GM12891 (cell line): ENCODE measurements at regions not wholly inside any gene's neighbourhood (a gene's known extent, or its start where the extent isn't known, plus 50 kb on each side); places are given as distances from the start of the nearest gene placed in this dataset.

ENCODE experiments used
- DNase-seq: peaks from one replicate; pipeline ENCODE4 v3.0.0; 2011; ENCODE audit warnings: low spot score; ENCODE audit not compliant: insufficient read length
- FAIRE-seq: peaks from 2 replicates; lab custom pipeline; 2011; peaks lifted over from hg19 to GRCh38; lab: Jason Lieb, UNC
- PAX5 ChIP-seq: IDR thresholded peaks from 2 replicates; pipeline ENCODE4 v1.6.1; 2011; ENCODE audit warnings: low read length, moderate library complexity, mild to moderate bottlenecking; ENCODE audit not compliant: insufficient read depth, severe bottlenecking
- POLR2A ChIP-seq: IDR thresholded peaks from 2 replicates; pipeline ENCODE4 v1.6.1; 2011; ENCODE audit warnings: low read depth, low read length, control low read depth
- POLR2AphosphoS5 ChIP-seq: IDR thresholded peaks from 2 replicates; pipeline ENCODE4 v1.6.1; 2011; ENCODE audit warnings: low read depth, low read length, control low read depth
- POU2F2 ChIP-seq: IDR thresholded peaks from 2 replicates; pipeline ENCODE4 v1.6.1; 2011; ENCODE audit warnings: low read depth, mild to moderate bottlenecking, control low read depth, low read length, moderate library complexity
- SPI1 ChIP-seq: IDR thresholded peaks from 2 replicates; pipeline ENCODE4 v1.6.1; 2011; ENCODE audit warnings: low read depth, low read length, control low read depth
- TAF1 ChIP-seq: IDR thresholded peaks from 2 replicates; pipeline ENCODE4 v1.6.1; 2011; ENCODE audit warnings: low read depth, low read length, control low read depth

- DNase-seq, result no peak
- TF ChIP-seq POLR2A (no peak), POU2F2 (no peak), SPI1 (no peak), PAX5 (no peak), TAF1 (no peak), POLR2AphosphoS5 (no peak)
- FAIRE-seq, result no peak
Measured at GRCh38 chr1:22338071-22338765, 113.4 kb upstream of the ZBTB40 start.

GRCh38 chr1:22339237-22339636 lies 112.4 kb upstream of the ZBTB40 start:
- no peak for DNase-seq
- no peak for FAIRE-seq
- TF ChIP-seq PAX5, result no peak
- no peak for TF ChIP-seq TAF1
- TF ChIP-seq SPI1, result no peak
- TF ChIP-seq POLR2AphosphoS5, result no peak
- no peak for TF ChIP-seq POU2F2
- TF ChIP-seq POLR2A, result no peak

- no peak for DNase-seq
- no peak for FAIRE-seq
- TF ChIP-seq TAF1 (no peak), PAX5 (no peak), POLR2AphosphoS5 (no peak), POU2F2 (no peak), POLR2A (no peak), SPI1 (no peak)
Measured at GRCh38 chr1:22340066-22340465, 111.6 kb upstream of the ZBTB40 start.

GRCh38 chr1:22340873-22341272 lies 110.8 kb upstream of the ZBTB40 start:
- no peak for DNase-seq

GRCh38 chr1:22341791-22342605 lies 109.7 kb upstream of the ZBTB40 start:
- TF ChIP-seq PAX5, result no peak
- no peak for TF ChIP-seq SPI1
- no peak for TF ChIP-seq TAF1
- TF ChIP-seq POLR2AphosphoS5, result no peak
- TF ChIP-seq POLR2A, result no peak
- TF ChIP-seq POU2F2, result no peak
- DNase-seq (no peak), FAIRE-seq (no peak)

More at GRCh38 chr1:22340873-22341272, 110.8 kb upstream of the ZBTB40 start:
- no peak for FAIRE-seq
- TF ChIP-seq PAX5 (no peak), SPI1 (no peak), TAF1 (no peak), POLR2A (no peak), POLR2AphosphoS5 (no peak), POU2F2 (no peak)

- FAIRE-seq (no peak), DNase-seq (no peak)
- TF ChIP-seq TAF1, result no peak
- TF ChIP-seq POLR2A, result no peak
- TF ChIP-seq POU2F2, result no peak
- no peak for TF ChIP-seq POLR2AphosphoS5
- no peak for TF ChIP-seq SPI1
- TF ChIP-seq PAX5, result no peak
Measured at GRCh38 chr1:22342734-22343191, 108.9 kb upstream of the ZBTB40 start.

- DNase-seq, result no peak
- FAIRE-seq, result no peak
- no peak for TF ChIP-seq PAX5
- TF ChIP-seq SPI1, result no peak
- TF ChIP-seq POLR2A, result no peak
- TF ChIP-seq TAF1, result no peak
- TF ChIP-seq POLR2AphosphoS5, result no peak
- TF ChIP-seq POU2F2, result no peak
Measured at GRCh38 chr1:22343456-22344328, 108.0 kb upstream of the ZBTB40 start.

GRCh38 chr1:22344329-22344630 lies 107.4 kb upstream of the ZBTB40 start:
- no peak for FAIRE-seq
- DNase-seq, result no peak
- no peak for TF ChIP-seq SPI1
- no peak for TF ChIP-seq PAX5
- TF ChIP-seq POU2F2, result no peak
- no peak for TF ChIP-seq POLR2AphosphoS5
- TF ChIP-seq TAF1, result no peak
- TF ChIP-seq POLR2A, result no peak

- no peak for DNase-seq
- no peak for FAIRE-seq
- no peak for TF ChIP-seq POLR2AphosphoS5
- TF ChIP-seq SPI1, result no peak
- TF ChIP-seq POLR2A, result no peak
- no peak for TF ChIP-seq POU2F2
- no peak for TF ChIP-seq TAF1
- TF ChIP-seq PAX5, result no peak
Measured at GRCh38 chr1:22344851-22345560, 106.6 kb upstream of the ZBTB40 start.
